ENCODE measurements at regions not wholly inside any gene's neighbourhood (a gene's known extent, or its start where the extent isn't known, plus 50 kb on each side); places are given as distances from the start of the nearest gene placed in this dataset.
"Not testable (repeated sequence)": the region's sequence is repeated elsewhere in the genome, so short reads cannot be mapped to it uniquely, and the experiment has no call there.

DNA sequence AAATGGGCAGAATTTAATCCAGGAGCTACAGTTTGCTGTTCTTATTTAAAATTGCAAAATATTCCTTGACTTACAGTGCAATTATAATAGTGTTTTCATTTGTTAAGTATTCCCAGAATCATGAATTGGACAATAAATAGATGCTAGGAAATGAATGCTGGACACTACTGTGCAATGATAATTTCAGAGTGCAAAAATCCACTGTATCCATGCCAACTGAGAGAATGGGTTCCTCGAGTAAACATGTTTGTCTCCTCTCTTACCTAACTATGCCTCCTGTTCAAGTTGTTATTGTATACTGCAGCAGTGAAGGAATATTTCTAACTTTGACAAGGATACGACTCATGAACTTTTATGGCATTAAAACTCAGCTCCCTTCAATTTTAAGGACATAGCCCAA is 1396.3 kb downstream of the GATA3 start:
- Histone ChIP-seq H3K4me3 (no peak overlapping the region), H3K36me3 (no peaks in the 10 kb centered on the region), H3K27ac (no peak overlapping the region), H3K27me3 (no peaks in the 10 kb centered on the region), H3K9me3 (peaks cover 7% of the 10 kb centered on the region), H3K4me1 (no peaks in the 10 kb centered on the region)
- intact Hi-C loops (cut with DNase I), result no loop called here
- DNase-seq, result no peak
- ATAC-seq, result no peak
- TF ChIP-seq, protein P1, sequence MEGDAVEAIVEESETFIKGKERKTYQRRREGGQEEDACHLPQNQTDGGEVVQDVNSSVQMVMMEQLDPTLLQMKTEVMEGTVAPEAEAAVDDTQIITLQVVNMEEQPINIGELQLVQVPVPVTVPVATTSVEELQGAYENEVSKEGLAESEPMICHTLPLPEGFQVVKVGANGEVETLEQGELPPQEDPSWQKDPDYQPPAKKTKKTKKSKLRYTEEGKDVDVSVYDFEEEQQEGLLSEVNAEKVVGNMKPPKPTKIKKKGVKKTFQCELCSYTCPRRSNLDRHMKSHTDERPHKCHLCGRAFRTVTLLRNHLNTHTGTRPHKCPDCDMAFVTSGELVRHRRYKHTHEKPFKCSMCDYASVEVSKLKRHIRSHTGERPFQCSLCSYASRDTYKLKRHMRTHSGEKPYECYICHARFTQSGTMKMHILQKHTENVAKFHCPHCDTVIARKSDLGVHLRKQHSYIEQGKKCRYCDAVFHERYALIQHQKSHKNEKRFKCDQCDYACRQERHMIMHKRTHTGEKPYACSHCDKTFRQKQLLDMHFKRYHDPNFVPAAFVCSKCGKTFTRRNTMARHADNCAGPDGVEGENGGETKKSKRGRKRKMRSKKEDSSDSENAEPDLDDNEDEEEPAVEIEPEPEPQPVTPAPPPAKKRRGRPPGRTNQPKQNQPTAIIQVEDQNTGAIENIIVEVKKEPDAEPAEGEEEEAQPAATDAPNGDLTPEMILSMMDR (IDR thresholded peaks at IDR 0.05), result no peak

DNA sequence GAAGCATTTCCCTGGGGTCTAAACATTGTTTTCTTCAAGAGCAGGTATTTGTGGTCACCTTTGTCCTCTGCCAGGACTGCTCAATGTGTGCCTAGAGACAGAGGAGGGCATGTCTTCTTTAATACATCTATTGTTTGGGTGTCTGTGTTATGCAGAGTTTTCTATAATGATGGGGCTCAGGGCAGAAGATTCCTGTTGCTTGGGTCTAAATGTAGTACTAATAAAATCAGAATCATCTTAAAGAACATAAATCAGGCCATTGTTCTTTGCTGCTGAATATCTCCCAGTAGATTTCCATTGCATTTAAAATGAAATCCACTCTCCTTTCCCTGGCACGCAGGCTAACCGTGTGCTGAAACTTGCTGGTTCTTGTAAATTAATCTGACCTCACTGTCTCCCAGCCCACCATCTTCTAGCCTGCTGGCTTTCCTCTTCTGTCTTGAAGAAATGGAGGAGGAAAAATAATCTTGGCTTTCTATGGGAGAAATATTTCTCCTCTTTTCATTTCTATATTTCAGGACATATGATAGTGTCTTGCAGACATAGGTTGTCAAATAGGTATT is 1396.8 kb downstream of the GATA3 start:
- no peak overlapping the region for H3K4me3 ChIP-seq
- H3K4me1 ChIP-seq, result no peaks in the 10 kb centered on the region
- H3K9me3 ChIP-seq, result peaks cover 7% of the 10 kb centered on the region
- no peaks in the 10 kb centered on the region for H3K36me3 ChIP-seq
- H3K27me3 ChIP-seq, result no peaks in the 10 kb centered on the region
- DNase-seq, result no peak
- TF ChIP-seq, protein P1 (IDR thresholded peaks at IDR 0.05), result no peak
- intact Hi-C loops (cut with DNase I), result no loop called here
- no peak for ATAC-seq
- no peak overlapping the region for H3K27ac ChIP-seq

DNA sequence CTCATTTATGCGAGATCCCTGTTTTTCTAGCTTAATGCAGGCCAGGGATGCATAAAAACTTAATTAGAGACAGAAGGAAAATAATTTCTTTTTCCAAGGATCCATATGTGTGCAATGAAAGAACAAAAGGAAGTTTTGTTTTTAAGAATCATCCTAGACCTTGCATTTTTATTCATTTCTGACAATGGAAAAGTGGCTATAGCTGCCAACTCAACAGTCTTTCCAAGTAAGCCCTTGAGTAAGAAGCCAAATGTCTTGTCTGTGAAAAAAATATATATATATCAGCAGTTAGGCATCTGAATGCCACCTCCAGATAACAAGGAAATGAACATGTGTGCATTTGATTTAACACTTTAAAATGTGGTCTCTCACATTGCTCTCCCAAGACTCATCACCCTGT is 1397.6 kb downstream of the GATA3 start:
- DNase-seq, result no peak
- Histone ChIP-seq H3K9me3 (peaks cover 7% of the 10 kb centered on the region), H3K27me3 (no peaks in the 10 kb centered on the region), H3K27ac (no peak overlapping the region), H3K36me3 (no peaks in the 10 kb centered on the region), H3K4me3 (no peak overlapping the region), H3K4me1 (no peaks in the 10 kb centered on the region)
- intact Hi-C loops (cut with DNase I), result no loop called here
- TF ChIP-seq, protein P1 (IDR thresholded peaks at IDR 0.05), result no peak
- no peak for ATAC-seq

DNA sequence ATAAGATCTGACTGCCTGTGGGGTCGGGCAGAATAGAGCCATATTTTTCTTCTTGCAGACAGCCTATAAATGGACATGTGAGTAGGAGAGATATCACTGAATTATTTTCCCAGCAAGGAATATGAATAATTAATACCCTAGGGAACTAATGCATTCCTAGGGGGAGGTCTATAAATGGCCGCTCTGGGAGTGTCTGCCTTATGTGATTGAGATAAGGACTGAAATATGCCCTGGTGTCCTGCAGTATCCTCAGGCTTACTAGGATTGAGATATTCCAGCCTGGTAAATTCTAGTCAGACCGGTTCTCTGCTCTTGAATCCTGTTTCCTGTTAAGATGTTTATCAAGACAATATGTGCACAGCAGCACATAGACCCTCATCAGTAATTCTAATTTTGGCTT is 1399.4 kb downstream of the GATA3 start:
- H3K36me3 ChIP-seq; intact Hi-C loops (cut with DNase I); H3K27me3 ChIP-seq; H3K27ac ChIP-seq; H3K4me3 ChIP-seq; DNase-seq; H3K9me3 ChIP-seq; H3K4me1 ChIP-seq; ATAC-seq: not testable (repeated sequence)

DNA sequence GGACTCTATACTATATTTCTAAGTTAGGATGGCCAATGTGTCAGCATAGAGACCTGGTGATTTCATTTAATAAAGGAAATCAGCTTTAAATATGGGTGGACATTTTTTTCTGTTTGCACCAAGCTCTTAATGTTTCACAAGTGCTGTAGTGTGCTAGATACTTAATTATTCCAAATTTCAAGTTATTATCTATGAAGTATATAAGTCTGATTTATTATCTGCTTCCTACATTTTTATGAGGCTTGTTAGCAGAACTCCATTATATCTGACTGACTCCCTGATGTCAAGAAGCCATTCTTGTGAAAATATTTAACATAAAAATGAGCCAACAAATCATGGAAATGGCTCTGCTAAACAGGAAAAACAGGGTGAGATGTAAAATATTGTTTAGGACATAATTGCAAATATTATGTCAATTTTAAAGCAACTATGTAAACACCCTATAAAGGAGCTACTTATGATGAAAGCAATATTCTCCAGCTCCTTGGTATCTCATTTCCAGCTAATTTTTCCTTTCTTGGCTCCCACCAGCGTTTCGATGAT is 1415.2 kb downstream of the GATA3 start:
- ATAC-seq (no peak), DNase-seq (no peak)
- H3K4me3 ChIP-seq, result no peak overlapping the region
- no peaks in the 10 kb centered on the region for H3K36me3 ChIP-seq
- no peaks in the 10 kb centered on the region for H3K9me3 ChIP-seq
- intact Hi-C loops (cut with DNase I), result no loop called here
- no peaks in the 10 kb centered on the region for H3K27me3 ChIP-seq
- TF ChIP-seq, protein P1 (IDR thresholded peaks at IDR 0.05), result no peak
- no peaks in the 10 kb centered on the region for H3K4me1 ChIP-seq
- H3K27ac ChIP-seq, result no peak overlapping the region

DNA sequence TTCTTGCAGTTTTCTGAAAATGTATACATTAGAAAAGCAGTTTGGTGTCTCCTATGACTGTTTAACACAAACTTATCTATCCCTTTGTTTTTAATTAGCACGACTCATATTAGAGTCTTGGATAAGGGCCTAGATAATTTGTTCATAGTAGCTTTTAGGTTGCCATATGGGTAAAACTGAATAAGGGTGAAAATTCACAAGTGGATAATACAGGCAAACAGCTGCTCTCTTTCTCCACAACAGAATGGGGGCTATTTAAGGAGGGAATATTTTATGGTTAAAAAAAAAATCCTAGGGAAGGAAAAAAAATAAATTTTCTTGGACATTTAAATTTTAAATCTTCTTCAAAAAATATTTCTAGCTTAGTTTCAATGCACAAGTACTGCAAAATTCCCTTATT is 1416.1 kb downstream of the GATA3 start:
- no peak for DNase-seq
- TF ChIP-seq, protein P1 (IDR thresholded peaks at IDR 0.05), result no peak
- no peaks in the 10 kb centered on the region for H3K36me3 ChIP-seq
- no peak overlapping the region for H3K27ac ChIP-seq
- no peak for ATAC-seq
- no peak overlapping the region for H3K4me3 ChIP-seq
- H3K4me1 ChIP-seq, result no peaks in the 10 kb centered on the region
- H3K9me3 ChIP-seq, result no peaks in the 10 kb centered on the region
- H3K27me3 ChIP-seq, result no peaks in the 10 kb centered on the region
- intact Hi-C loops (cut with DNase I), result no loop called here
